ENCODE measurements at regions not wholly inside any gene's neighbourhood (a gene's known extent, or its start where the extent isn't known, plus 50 kb on each side); places are given as distances from the start of the nearest gene placed in this dataset.

DNA sequence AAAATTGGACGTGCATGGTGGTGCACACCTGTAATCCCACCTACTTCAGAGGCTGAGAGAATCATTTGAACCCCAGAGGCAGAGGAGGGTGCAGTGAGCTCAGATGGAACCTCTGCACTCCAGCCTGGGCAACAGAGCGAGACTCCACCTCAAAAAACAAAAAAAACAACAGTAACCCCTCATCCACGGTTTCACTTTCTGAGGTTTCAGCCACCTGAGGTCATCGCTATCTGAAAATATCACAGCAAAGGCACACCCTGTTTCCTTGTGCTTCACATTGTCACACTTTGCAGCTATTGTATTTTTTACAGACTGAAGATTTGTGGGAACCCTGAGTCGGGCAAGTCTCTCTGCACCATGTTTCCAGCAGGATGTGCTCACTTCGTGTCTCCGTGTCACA, 54.1 kb upstream of the FOXQ1 start:
- TF ChIP-seq TAF1 (IDR thresholded peaks at IDR 0.05; ENCODE audit: borderline replicate concordance, insufficient read depth, low read length) (no peak), POLR2AphosphoS5 (IDR thresholded peaks at IDR 0.05; ENCODE audit: low read depth, low read length) (no peak), FOXP2 (optimal IDR thresholded peaks at IDR 0.05; ENCODE audit: borderline replicate concordance, extremely low read depth, extremely low read length, insufficient read depth) (no peak)

GRCh38 chr6:1256435-1257008, 55.4 kb upstream of the FOXQ1 start:
- TF ChIP-seq REST (IDR thresholded peaks at IDR 0.05; ENCODE audit: insufficient read depth in 1 of 2, low read depth in 2 of 2, low read length in 2 of 2), result no peak
- TF ChIP-seq POLR2AphosphoS5 (IDR thresholded peaks at IDR 0.05; ENCODE audit: low read depth, low read length), result no peak
- no peak for TF ChIP-seq TAF1 (IDR thresholded peaks at IDR 0.05; ENCODE audit: borderline replicate concordance, insufficient read depth, low read length)
- TF ChIP-seq SIN3A (IDR thresholded peaks at IDR 0.05; ENCODE audit: borderline replicate concordance, insufficient read depth, low read length), result no peak
- TF ChIP-seq FOXP2 (optimal IDR thresholded peaks at IDR 0.05; ENCODE audit: borderline replicate concordance, extremely low read depth, extremely low read length, insufficient read depth), result no peak

DNA sequence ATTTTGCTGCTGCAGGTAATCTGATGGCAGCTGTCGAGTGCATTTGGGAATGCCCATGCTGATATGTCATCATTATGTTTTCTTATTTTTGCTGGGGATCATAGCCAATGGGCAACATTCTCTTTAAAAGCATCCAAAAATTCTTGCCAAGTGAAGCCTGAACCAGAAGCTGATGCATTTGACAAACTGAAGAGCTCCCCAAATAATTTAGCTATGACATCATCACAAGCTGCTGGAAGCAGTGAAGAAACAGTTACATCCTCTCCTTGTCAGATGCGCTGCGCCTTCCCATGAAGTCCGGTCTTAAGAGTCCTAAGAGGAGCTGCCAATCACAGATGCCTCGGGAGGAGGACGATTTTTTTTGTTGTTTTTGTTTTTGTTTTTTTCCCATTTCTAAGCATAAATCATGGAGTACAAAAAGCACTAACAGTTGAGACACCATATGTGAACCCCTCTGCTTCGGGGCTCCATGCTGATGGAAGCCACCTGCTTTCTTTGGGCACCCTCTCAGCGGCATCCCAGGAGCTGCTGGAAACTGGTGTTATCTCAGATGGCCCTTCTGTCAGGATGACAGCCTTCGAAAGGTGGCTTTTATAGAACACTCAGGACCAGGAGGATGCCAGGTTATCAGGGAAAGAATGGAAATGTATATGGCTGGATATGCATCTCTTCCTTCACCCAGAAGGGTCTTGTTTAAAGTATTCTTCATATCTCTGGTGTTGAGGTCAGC, 56.1 kb upstream of the FOXQ1 start:
- TF ChIP-seq FOXP2 (optimal IDR thresholded peaks at IDR 0.05; ENCODE audit: borderline replicate concordance, extremely low read depth, extremely low read length, insufficient read depth), result no peak
- no peak for TF ChIP-seq REST (IDR thresholded peaks at IDR 0.05; ENCODE audit: insufficient read depth in 1 of 2, low read depth in 2 of 2, low read length in 2 of 2)
- TF ChIP-seq SIN3A (IDR thresholded peaks at IDR 0.05; ENCODE audit: borderline replicate concordance, insufficient read depth, low read length), result no peak
- no peak for TF ChIP-seq POLR2AphosphoS5 (IDR thresholded peaks at IDR 0.05; ENCODE audit: low read depth, low read length)
- TF ChIP-seq TAF1 (IDR thresholded peaks at IDR 0.05; ENCODE audit: borderline replicate concordance, insufficient read depth, low read length), result no peak

- TF ChIP-seq FOXP2 (optimal IDR thresholded peaks at IDR 0.05; ENCODE audit: borderline replicate concordance, extremely low read depth, extremely low read length, insufficient read depth), result no peak
- TF ChIP-seq TAF1 (IDR thresholded peaks at IDR 0.05; ENCODE audit: borderline replicate concordance, insufficient read depth, low read length), result no peak
- TF ChIP-seq REST (IDR thresholded peaks at IDR 0.05; ENCODE audit: insufficient read depth in 1 of 2, low read depth in 2 of 2, low read length in 2 of 2), result no peak
- no peak for TF ChIP-seq POLR2AphosphoS5 (IDR thresholded peaks at IDR 0.05; ENCODE audit: low read depth, low read length)
- no peak for TF ChIP-seq SIN3A (IDR thresholded peaks at IDR 0.05; ENCODE audit: borderline replicate concordance, insufficient read depth, low read length)
These were observed 57.6 kb upstream of the FOXQ1 start for GRCh38 chr6:1254326-1254725.

GRCh38 chr6:1253816-1254215, 58.1 kb upstream of the FOXQ1 start:
- TF ChIP-seq REST (IDR thresholded peaks at IDR 0.05; ENCODE audit: insufficient read depth in 1 of 2, low read depth in 2 of 2, low read length in 2 of 2) (no peak), FOXP2 (optimal IDR thresholded peaks at IDR 0.05; ENCODE audit: borderline replicate concordance, extremely low read depth, extremely low read length, insufficient read depth) (no peak), TAF1 (IDR thresholded peaks at IDR 0.05; ENCODE audit: borderline replicate concordance, insufficient read depth, low read length) (no peak), POLR2AphosphoS5 (IDR thresholded peaks at IDR 0.05; ENCODE audit: low read depth, low read length) (no peak), SIN3A (IDR thresholded peaks at IDR 0.05; ENCODE audit: borderline replicate concordance, insufficient read depth, low read length) (no peak)
